Right ventricle myocardium superior (tissue), 1 donor: ENCODE measurements at regions not wholly inside any gene's neighbourhood (a gene's known extent, or its start where the extent isn't known, plus 50 kb on each side); places are given as distances from the start of the nearest gene placed in this dataset.

Experiments used
- ATAC-seq: fragments of 200-7000 bp; cut with Tn5 transposase; one replicate; pipeline ENCODE4 v1.9.1; 2020; ENCODE audit warnings: mild to moderate bottlenecking; ENCODE audit not compliant: poor library complexity
- DNase-seq: peaks from one replicate; pipeline ENCODE4 v3.0.0-alpha.2; 2020
- intact Hi-C: fragments of 100-400 bp; cut with DNase I; formaldehyde crosslinking; loops from one replicate; pipeline ENCODE4 v1.11.2; 2022
- donor health status: DM: no; HTN: yes; CAD: no; lungs with severe emphysema.

- no peak for ATAC-seq
Measured at GRCh38 chr20:59399426-59400099, 99.2 kb downstream of the EDN3 start.

DNA sequence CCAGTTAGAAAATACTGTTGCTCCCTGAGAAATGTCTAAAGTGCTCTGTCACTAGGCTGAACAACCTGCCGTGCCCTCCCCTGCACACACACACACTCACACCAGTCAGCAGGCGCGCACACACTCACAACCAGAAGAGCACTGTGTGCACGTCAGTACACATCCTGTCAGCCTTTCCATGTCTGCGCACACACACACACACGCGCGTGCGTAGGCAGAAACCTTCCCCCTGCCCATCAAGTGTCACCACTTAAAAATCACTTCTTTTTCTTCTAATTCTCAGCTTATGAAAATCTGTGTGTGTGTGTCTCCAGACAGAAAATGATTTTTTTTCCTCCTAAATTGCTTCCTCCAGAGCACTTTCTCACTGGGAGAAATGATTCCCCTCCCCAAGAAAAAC is 100.3 kb downstream of the EDN3 start:
- DNase-seq (no peak), ATAC-seq (no peak)
- intact Hi-C loops, result loop anchor here (5.0 kb wide), 1 partner anchor 528 kb away; no protein-coding TSS in a partner anchor

More at GRCh38 chr20:59399426-59400099, 99.2 kb downstream of the EDN3 start:
- DNase-seq, result no peak
- intact Hi-C loops, result loop anchor here (5.0 kb wide), 1 partner anchor 527 kb away; no protein-coding TSS in a partner anchor

DNA sequence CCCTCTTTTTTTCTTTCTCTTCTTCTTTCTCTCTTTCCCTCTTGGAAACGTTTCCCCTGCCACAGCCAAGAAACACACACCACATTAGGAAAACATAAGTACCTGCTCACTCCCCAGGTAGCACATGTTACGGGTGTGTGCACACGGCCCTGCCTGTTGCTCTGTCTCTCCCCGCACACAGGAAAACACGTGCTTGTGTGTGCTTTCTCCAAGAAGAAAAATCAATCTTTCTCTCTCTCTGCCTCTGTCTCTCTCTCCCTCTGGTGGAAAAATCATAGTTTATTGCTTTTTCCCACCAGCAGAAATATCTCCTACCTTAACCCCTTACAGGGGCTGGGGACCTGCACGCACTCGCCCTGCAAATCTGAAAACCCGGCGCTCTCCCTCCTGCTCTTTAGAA is 102.3 kb downstream of the EDN3 start:
- no peak for DNase-seq
- intact Hi-C loops, result loop anchor here (5.0 kb wide), 1 partner anchor 530 kb away; no protein-coding TSS in a partner anchor
- ATAC-seq, result no peak

- DNase-seq (peak; percentile 63), ATAC-seq (peak; percentile 73)
- intact Hi-C loops, result loop anchor here (5.0 kb wide), 1 partner anchor 531 kb away; no protein-coding TSS in a partner anchor
Measured at GRCh38 chr20:59403261-59403961, 103.0 kb downstream of the EDN3 start.

DNA sequence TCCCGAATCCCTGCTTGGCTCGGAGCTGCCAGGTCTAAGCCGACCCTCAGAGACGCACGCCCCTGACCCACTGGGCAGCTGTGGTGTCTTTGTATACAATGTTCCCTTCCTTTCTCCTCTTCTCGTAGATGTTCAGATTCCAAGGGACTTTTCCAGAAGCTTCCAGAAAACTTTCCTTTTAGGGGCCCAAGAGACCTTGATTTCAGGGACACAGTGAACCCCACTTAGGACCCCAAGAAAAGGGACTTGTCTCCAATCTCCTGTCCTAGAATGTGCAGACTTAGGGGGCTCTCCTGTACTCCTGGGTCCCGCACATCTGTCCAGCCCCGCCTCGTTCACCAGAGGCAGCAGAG is 103.5 kb downstream of the EDN3 start:
- ATAC-seq (no peak), DNase-seq (no peak)
- intact Hi-C loops, result loop anchor here (5.0 kb wide), 1 partner anchor 532 kb away; no protein-coding TSS in a partner anchor

DNA sequence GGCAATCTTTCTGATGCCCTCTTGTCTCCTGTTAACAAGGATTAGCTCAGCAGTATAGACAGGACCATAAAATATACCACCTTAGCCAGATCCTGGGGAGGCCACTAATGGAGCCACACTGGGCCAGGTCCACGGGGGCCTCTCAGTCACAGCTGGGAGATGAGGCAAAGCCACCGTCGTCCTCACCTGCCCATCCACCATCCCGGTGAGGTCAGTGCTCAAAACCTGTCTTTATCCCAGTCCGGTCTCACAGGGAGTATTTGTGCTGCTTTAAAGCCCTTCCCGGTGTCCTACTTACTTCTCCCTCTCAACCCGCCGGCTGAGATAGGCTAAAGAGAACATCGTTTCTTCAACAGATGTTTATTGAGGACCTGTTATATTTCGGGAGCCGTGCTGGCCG is 104.3 kb downstream of the EDN3 start:
- DNase-seq, result no peak
- no peak for ATAC-seq
- intact Hi-C loops, result loop anchor here (5.0 kb wide), 1 partner anchor 532 kb away; no protein-coding TSS in a partner anchor

- no peak for DNase-seq
- intact Hi-C loops, result no loop called here
- peak; percentile 58 for ATAC-seq
Measured at GRCh38 chr20:59405226-59406200, 105.1 kb downstream of the EDN3 start.

DNA sequence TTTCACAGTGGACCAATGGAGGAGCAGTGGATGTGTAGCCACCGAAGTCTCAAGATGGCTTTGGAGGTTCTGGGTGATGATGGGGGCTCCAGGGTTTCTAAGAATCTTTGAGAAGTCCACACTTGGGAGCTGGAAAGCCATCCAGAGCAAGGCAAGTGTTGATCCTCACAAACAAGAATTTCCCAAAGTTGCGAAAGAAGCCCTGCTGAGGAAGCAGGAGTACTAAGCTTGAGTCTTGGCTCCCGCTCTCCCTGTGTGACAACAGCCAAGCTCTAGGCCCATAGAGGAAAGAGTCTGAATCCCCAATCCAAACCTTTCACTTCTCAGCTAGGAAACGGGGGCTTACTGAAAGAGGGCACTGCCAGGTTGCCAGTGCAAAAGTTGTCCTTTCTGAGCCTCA is 106.0 kb downstream of the EDN3 start:
- no peak for DNase-seq

GRCh38 chr20:59411170-59411569 is 110.8 kb downstream of the EDN3 start:
- DNase-seq (no peak), ATAC-seq (no peak)
- intact Hi-C loops, result no loop called here

More for the DNA sequence above, 106.0 kb downstream of the EDN3 start:
- intact Hi-C loops, result no loop called here
- peak; percentile 77 for ATAC-seq

DNA sequence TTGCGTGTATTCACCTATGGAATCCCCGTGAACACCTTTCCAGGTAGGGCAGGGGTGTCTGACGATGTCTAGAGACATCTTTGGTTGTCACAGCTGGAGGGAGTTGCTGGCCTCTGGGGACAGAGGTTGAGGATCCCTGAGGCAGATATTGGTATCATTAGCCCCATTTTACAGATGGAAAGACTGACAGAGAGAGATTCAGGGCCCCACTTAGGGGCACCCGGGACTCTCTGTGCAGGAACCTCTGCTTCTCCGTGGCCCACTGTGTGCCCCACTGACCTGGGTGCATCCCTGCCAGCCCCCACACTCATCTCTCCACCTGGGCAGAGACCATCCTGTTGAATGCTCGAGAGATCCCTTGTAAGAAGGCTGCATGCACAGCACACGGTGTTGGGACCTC is 111.2 kb downstream of the EDN3 start:
- no peak for DNase-seq
- no peak for ATAC-seq
- intact Hi-C loops, result no loop called here

- intact Hi-C loops, result no loop called here
- ATAC-seq, result no peak
Measured at GRCh38 chr20:59412181-59412580, 111.8 kb downstream of the EDN3 start.

GRCh38 chr20:59412875-59413284 is 112.5 kb downstream of the EDN3 start:
- intact Hi-C loops, result no loop called here
- ATAC-seq, result no peak

More at GRCh38 chr20:59412181-59412580, 111.8 kb downstream of the EDN3 start:
- DNase-seq, result no peak

DNA sequence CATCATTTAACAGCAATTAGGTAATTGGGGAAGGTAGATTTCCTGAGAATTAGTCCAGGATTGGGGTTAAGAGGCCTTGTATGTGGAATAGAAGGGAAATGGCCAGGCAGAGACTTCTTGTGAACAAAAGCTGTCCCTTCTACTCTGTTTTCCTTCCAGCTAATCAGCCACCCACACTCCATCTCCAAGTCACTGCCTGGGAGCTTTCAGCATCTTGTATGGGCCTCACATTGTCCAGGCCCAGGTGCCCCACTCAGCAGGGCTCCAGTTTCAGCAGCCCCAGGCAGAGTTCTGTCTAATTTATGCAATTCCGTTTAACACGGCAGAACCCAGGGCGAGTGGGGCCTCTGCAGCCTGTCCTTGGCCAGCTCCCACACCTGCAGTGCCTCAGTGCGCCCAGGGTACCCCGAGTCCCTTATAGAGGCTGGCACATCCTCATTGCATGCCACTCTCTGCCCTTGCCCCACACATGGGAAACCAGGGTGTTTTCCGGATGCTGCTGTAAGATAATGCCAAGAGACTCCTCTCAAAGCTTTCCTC is 113.0 kb downstream of the EDN3 start:
- ATAC-seq (no peak), DNase-seq (no peak)
- intact Hi-C loops, result no loop called here

More at GRCh38 chr20:59412875-59413284, 112.5 kb downstream of the EDN3 start:
- DNase-seq, result no peak

DNA sequence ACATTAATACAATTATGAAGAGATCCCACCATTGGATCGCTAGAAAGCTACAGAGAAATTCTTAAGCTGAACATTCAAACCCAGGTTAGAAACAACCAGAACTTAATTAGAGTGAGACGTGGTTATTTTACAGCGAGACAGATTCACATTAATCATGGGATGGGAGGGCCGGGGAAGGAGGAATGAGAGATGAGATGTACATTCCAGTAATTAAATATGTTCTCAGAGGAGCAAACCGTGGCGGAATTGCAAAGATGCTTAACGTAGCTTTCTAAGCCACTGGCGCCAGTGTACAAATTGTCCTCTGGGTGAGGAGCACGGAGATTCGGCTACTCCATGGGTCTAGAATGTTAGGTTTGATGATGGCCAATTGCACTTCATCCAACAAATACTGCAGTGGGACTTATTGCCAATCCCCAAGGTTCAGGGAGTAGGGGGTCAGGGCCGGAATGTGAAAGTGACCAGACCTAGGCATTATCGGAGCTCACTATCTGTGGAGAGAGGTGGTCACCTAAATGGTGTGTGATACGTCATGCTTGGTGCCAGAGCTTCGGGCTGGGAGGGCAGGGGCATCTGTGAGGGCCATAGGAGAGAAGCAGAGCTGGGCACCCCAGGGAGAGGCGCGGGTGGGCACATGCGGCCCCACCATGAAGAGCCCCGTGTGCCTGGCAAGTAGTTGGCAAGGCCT is 114.7 kb downstream of the EDN3 start:
- DNase-seq, result no peak
- intact Hi-C loops, result no loop called here
- ATAC-seq, result no peak

DNA sequence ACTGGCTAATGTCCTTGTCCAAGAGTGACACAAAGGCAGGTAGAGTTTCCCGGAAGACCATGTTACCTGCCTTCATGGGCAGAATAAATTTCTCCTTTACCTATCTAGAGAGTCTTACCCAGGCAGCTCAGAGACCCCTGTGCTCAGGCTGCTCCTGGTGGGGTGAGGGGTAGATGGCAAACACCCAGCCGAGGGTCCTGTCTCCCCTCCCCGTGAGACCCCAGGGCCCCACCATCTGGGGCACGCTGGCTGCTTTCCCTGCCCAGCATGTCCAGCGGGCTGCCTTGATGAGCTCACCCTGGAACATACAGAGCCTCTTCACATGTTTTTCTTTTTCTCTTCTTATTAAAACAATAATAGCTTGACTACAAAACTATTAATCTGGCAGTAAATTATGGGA is 116.5 kb downstream of the EDN3 start:
- DNase-seq (no peak), ATAC-seq (no peak)
- intact Hi-C loops, result no loop called here

DNA sequence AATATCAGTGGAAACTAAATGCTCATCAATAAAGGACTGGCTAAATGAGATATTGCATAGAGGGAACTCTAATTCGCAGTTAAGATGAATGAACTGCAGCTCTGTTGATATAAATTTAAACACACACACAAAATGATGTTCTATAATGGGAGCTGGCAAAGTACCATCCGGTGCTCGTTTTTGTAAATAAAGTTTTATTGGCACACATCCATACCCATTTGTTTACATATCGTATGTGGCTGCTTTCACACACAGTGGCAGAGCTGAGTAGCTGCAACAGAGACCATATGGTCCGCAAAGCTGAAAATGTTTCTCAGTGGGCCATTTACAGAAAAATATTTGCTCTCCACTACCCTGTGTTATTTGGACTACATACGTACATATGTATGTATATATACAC is 120.7 kb downstream of the EDN3 start:
- intact Hi-C loops, result no loop called here
- ATAC-seq (no peak), DNase-seq (no peak)

GRCh38 chr20:59421920-59422637 is 121.7 kb downstream of the EDN3 start:
- intact Hi-C loops, result no loop called here
- DNase-seq, result no peak
- peak; percentile 48 for ATAC-seq
